ENCODE measurements at regions not wholly inside any gene's neighbourhood (a gene's known extent, or its start where the extent isn't known, plus 50 kb on each side); places are given as distances from the start of the nearest gene placed in this dataset.
"Not testable (repeated sequence)": the region's sequence is repeated elsewhere in the genome, so short reads cannot be mapped to it uniquely, and the experiment has no call there.

- DNase-seq: no peak
These were observed 118.6 kb upstream of the NEIL3 start for GRCh38 chr4:177190995-177191580.

DNA sequence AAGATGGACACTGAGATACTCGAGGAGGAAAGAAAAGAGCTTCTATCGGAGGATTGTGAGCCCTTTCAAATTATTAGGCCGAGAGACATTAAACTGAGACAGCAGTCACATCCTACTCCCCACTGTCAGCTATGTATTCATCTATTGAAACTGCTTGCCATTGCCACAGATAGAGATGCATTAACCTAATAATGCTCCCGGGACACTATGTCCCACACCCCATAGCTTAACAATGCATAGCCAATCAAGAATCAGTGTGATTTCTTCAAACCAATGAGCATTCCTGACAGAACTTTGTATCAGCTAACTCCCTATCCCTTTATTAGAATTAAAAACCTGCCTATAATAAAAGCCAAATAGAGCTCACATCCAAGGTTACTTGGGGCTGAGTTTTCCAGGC is 118.1 kb upstream of the NEIL3 start:
- no peak for DNase-seq

- no peak for DNase-seq
These were observed 117.7 kb upstream of the NEIL3 start for GRCh38 chr4:177191991-177192390.

DNA sequence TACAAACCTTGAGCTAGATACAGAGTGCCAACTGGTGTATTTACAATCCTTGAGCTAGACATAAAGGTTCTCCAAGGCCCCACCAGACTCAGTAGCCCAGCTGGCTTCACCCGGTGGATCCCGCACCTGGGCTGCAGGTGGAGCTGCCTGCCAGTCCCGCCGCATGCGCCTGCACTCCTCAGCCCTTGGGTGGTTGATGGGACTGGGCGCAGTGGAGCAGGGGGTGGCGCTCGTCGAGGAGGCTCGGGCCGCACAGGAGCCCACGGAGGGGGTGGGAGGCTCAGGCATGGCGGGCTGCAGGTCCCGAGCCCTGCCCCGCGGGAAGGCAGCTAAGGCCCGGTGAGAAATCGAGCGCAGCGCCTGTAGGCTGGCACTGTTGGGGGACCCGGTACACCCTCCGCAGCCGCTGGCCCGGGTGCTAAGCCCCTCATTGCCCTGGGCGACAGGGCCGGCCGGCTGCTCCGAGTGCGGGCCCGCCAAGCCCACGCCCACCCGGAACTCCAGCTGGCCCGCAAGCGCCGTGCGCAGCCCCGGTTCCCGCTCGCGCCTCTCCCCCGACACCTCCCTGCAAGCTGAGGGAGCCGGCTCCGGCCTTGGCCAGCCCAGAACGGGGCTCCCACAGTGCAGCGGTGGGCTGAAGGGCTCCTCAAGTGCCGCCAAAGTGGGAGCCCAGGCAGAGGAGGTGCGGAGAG is 116.5 kb upstream of the NEIL3 start:
- not testable (repeated sequence) for DNase-seq

- no peak for DNase-seq
These were observed 114.8 kb upstream of the NEIL3 start for GRCh38 chr4:177194906-177195305.

DNA sequence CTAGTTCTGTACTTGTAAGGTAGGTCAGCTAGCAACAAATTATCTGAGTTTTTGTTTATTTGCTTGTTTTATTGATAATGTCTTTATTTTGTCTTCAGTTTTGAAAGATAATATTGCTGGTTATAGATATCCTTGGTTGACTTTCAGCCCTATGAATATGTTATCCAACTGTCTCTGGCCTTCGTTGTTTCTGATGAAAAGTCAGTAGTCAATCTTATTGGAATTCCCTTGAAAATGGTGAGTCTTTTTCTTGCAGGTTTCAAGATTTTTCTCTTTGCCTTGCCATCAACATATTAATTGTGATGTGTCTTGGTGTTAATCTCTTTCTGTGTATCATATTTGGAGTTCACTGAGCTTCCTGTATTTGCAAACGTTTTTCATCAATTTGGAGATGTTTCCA is 113.1 kb upstream of the NEIL3 start:
- DNase-seq: no peak

GRCh38 chr4:177201614-177202013 is 108.1 kb upstream of the NEIL3 start:
- DNase-seq: no peak

GRCh38 chr4:177204126-177204525 is 105.5 kb upstream of the NEIL3 start:
- DNase-seq: no peak

DNA sequence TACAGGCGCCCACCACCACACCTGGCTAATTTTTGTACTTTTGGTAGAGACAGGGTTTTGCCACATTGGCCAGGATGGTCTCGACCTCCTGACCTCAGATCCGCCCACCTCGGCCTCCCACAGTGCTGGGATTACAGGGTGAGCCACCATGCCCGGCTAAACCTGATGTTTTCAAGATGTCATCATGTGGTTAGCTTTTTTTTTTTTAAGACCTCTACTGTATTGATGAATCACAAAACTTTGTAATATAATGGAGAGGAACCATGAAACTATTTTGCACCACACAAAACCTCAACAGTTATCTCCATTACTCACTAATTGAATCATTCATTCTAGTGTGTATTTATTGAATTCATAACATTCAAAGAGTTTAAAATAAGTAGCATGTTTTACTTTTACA is 94.7 kb upstream of the NEIL3 start:
- DNase-seq: no peak

GRCh38 chr4:177220376-177220775 is 89.3 kb upstream of the NEIL3 start:
- no peak for DNase-seq

DNA sequence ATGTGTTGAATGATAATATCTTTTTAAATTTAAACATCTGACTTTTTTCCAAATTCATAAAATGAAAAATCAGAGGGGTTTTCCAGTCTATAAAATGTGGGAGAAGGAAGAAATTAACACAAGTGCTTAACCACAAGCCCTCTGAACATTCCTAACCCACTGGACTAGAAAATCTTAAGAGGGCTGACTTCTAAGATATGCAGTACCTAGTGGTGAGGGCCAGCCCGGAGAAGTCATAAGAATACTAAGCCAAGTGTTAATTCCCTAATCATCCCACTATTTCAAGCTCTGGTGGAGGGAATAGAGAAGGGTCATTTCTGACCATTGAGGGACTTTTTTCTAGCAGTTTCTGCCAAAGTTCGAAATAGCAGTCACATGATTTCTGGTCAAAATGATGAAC is 86.9 kb upstream of the NEIL3 start:
- DNase-seq: no peak

GRCh38 chr4:177225605-177226004 is 84.1 kb upstream of the NEIL3 start:
- DNase-seq: no peak

DNA sequence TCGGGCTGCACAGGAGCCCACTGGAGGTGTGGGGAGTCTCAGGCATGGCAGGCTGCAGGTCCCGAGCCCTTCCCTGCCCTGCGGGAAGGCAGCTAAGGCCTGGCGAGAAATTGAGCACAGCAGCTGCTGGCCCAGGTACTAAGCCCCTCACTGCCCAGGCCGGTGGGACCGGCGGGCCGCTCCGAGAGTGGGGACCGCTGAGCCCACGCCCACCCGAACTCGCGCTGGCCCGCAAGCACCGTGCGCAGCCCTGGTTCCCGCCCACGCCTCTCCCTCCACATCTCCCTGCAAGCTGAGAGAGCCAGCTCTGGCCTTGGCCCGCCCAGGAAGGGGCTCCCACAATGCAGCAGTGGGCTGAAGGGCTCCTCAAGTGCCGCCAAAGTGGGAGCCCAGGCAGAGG is 82.0 kb upstream of the NEIL3 start:
- no peak for DNase-seq

DNA sequence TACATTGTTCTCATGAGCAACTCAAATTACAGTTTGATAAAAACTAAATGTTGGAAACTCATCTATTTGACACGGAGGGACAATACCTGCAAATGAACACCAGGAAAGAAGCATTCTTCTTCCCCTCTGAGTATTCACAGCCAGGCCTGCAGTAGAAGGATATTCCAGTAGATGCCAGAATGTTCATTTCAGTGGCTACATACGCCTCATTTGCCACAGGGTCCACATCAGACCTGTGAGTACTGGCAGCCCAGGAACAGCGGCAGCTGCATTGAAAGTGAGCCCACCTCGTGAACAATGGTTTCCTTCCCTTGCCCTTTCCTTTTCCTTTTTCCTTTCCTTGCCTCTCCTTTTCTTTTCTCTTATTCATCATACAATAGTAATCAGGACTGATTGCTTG is 81.1 kb upstream of the NEIL3 start:
- DNase-seq: no peak

GRCh38 chr4:177229331-177229730 is 80.3 kb upstream of the NEIL3 start:
- DNase-seq: no peak

DNA sequence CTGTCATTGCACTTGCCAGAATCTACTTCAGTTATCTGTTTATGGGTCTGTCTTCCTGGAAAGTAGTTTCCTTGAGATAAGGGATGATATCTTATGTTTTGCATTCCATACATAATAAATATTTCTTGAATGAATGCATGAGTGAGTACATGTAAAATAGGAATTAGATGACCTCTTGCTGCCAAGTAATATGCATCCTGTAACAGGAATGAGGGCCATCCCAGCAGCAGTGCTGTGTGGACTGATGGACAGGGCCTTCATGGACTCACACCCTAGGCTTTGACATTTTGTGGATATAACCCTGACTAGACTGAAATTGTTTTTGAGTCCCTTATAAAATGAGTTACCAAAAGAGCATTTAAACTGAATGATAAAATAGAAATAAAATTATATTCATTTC is 77.2 kb upstream of the NEIL3 start:
- DNase-seq: no peak

- no peak for DNase-seq
These were observed 74.6 kb upstream of the NEIL3 start for GRCh38 chr4:177235026-177235425.

- DNase-seq: no peak
These were observed 72.8 kb upstream of the NEIL3 start for GRCh38 chr4:177236886-177237285.

DNA sequence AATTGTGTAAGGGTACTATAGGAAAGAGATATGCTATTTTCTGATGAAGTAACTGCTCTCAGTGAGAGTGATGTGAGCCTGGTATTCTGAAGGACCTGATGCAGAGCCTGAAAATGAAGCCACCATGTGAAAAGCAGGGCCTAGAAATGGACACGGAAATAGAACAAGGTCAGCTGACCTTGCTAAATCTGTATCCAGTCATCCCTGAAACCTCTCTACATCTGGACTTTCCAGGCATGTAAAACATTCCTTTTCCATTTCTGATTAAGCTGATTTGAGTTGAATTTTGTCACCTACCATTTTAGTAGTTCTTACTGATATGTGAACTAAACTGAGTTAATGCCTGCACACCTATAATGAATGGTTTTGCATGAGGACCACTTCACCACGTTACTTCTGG is 72.4 kb upstream of the NEIL3 start:
- no peak for DNase-seq

DNA sequence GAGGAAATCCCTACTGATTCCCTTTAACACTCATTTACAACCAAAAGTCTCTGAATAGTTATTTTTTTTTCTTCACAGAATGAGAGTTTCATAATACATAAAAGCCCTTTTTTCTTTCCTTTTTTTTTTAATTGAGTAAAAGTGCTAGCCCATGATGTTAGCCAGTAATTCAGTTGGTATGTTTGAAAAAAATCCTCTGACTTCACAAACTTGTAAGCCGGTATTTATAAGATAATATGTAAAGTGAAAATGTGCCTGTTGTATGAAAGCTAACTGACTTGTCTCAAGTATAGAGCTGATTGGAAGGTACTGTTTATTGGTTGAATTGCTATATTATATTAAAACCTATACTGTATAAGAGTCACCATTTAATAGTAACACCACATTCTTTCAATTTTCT is 70.2 kb upstream of the NEIL3 start:
- DNase-seq: no peak

- DNase-seq: no peak
These were observed 69.8 kb upstream of the NEIL3 start for GRCh38 chr4:177239878-177240277.

- DNase-seq: no peak
These were observed 66.9 kb upstream of the NEIL3 start for GRCh38 chr4:177242651-177243286.

DNA sequence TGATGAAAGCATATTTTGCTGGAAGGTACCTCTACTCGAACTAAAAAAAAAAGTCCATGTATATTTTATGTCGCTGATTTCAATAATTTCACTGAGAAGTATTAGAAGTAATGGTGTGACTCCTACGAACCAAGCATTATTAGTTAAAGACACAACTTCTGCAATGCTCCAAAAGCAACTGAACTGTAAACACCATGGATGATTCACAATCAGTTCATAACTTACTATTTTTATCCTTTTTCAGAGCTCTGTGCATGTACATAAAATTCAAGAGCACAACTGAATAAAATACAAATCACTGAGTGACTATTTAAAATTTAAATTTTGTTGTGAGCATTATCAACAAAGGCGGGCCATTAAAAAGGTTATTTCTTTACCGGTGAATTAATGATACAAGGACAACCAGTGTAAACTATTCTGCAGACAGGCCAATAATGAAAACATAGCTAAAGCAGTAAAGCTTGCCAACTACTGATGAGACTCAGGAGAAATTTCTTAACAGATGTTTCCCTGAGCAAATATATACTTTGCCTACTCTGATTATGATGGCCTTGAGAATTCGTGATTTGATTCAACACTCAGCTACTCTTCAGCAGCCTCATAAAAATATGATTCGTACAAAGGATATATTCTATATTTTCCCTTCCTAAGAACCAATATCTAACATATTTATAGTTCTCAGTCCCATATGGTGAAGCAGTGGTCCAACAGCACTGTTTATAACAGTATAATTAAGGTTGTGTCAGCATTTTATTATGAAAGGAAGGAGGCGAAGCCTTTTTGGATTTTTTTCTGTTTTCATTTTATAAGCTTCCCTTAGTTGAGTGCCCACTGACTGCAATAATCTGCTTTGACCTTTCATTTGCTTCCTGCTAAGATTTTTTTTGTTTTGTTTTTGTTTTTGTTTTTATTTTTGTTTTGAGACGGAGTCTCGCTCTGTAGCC is 62.8 kb upstream of the NEIL3 start:
- DNase-seq: no peak

Data from CD4-positive, alpha-beta T cell treated with Interleukin-17A for 4 hours (primary cell).